ENCODE measurements at regions not wholly inside any gene's neighbourhood (a gene's known extent, or its start where the extent isn't known, plus 50 kb on each side); places are given as distances from the start of the nearest gene placed in this dataset.

GRCh38 chr11:8746331-8746974, 63.9 kb downstream of the RPL27A start:
- Histone ChIP-seq H3K27me3 (ENCODE audit: control insufficient read depth, insufficient read depth, low read length) (no peaks in the 10 kb centered on the region), H4K20me1 (ENCODE audit: control insufficient read depth, extremely low read depth, insufficient read depth, low read length) (no peaks in the 10 kb centered on the region), H3K36me3 (ENCODE audit: control insufficient read depth, insufficient read depth, low read length) (peaks cover 2% of the 10 kb centered on the region), H3K4me1 (ENCODE audit: control insufficient read depth, extremely low read depth, insufficient read depth, low read length) (no peaks in the 10 kb centered on the region), H3K4me3 (replicated peaks in 1 of 4; ENCODE audit: control extremely low read depth in 1 of 4, insufficient read depth in 1 of 4, low read depth in 3 of 4, low read length in 4 of 4) (no peak overlapping the region), H3K9me3 (ENCODE audit: control insufficient read depth, insufficient read depth, low read depth, low read length) (no peaks in the 10 kb centered on the region), H3K9ac (ENCODE audit: insufficient read depth, low read length) (no peak overlapping the region), H3K4me2 (ENCODE audit: extremely low read depth, insufficient read depth, low read length) (no peak overlapping the region), H2AFZ (ENCODE audit: low read length) (no peak overlapping the region), H3K27ac (ENCODE audit: insufficient read depth, low read length) (no peak overlapping the region), H3K79me2 (ENCODE audit: control insufficient read depth, insufficient read depth, low read length) (peaks cover 2% of the 10 kb centered on the region)
- TF ChIP-seq, protein P1, sequence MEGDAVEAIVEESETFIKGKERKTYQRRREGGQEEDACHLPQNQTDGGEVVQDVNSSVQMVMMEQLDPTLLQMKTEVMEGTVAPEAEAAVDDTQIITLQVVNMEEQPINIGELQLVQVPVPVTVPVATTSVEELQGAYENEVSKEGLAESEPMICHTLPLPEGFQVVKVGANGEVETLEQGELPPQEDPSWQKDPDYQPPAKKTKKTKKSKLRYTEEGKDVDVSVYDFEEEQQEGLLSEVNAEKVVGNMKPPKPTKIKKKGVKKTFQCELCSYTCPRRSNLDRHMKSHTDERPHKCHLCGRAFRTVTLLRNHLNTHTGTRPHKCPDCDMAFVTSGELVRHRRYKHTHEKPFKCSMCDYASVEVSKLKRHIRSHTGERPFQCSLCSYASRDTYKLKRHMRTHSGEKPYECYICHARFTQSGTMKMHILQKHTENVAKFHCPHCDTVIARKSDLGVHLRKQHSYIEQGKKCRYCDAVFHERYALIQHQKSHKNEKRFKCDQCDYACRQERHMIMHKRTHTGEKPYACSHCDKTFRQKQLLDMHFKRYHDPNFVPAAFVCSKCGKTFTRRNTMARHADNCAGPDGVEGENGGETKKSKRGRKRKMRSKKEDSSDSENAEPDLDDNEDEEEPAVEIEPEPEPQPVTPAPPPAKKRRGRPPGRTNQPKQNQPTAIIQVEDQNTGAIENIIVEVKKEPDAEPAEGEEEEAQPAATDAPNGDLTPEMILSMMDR (conservative IDR thresholded peaks at IDR 0.05 in 1 of 2, IDR thresholded peaks at IDR 0.05 in 1 of 2; ENCODE audit: low read depth in 1 of 2, low read length in 2 of 2), result no peak
- no peak for TF ChIP-seq EZH2 (IDR thresholded peaks at IDR 0.05; ENCODE audit: low read length, missing control alignments)
- no peak for DNase-seq (ENCODE audit: low read depth in 2 of 2)

- Histone ChIP-seq H3K4me1 (ENCODE audit: control insufficient read depth, extremely low read depth, insufficient read depth, low read length) (no peaks in the 10 kb centered on the region), H3K79me2 (ENCODE audit: control insufficient read depth, insufficient read depth, low read length) (peaks cover 2% of the 10 kb centered on the region)
These were observed 64.6 kb downstream of the RPL27A start for GRCh38 chr11:8747173-8747572.

DNA sequence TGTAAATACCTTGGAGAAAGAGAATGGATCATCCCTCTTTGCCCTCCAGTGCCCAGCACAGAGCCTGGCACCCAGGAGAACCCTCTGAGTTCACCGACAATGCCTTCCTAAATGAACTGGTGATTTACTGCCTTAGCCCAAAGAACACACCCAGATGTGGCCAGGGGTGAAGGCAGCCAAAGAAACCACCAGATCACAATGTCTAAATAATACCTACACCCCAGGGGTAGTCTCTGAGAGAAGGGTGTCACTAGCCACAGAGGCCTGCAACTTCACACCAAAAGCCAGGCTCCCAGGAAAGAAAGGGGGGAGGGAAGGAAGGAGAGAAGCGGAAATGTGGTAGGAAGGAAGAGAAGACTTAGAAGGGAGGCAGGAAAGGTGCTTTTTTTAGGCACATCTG, 65.7 kb downstream of the RPL27A start:
- Histone ChIP-seq H3K9me3 (ENCODE audit: control insufficient read depth, insufficient read depth, low read depth, low read length) (no peaks in the 10 kb centered on the region), H3K4me1 (ENCODE audit: control insufficient read depth, extremely low read depth, insufficient read depth, low read length) (no peaks in the 10 kb centered on the region), H3K9ac (ENCODE audit: insufficient read depth, low read length) (no peak overlapping the region), H3K27ac (ENCODE audit: insufficient read depth, low read length) (no peak overlapping the region), H4K20me1 (ENCODE audit: control insufficient read depth, extremely low read depth, insufficient read depth, low read length) (no peaks in the 10 kb centered on the region), H3K79me2 (ENCODE audit: control insufficient read depth, insufficient read depth, low read length) (peaks cover 2% of the 10 kb centered on the region), H2AFZ (ENCODE audit: low read length) (no peak overlapping the region), H3K27me3 (ENCODE audit: control insufficient read depth, insufficient read depth, low read length) (no peaks in the 10 kb centered on the region), H3K4me2 (ENCODE audit: extremely low read depth, insufficient read depth, low read length) (no peak overlapping the region), H3K4me3 (replicated peaks in 1 of 4; ENCODE audit: control extremely low read depth in 1 of 4, insufficient read depth in 1 of 4, low read depth in 3 of 4, low read length in 4 of 4) (no peak overlapping the region), H3K36me3 (ENCODE audit: control insufficient read depth, insufficient read depth, low read length) (peaks cover 2% of the 10 kb centered on the region)
- no peak for DNase-seq (ENCODE audit: low read depth in 2 of 2)
- TF ChIP-seq EZH2 (IDR thresholded peaks at IDR 0.05; ENCODE audit: low read length, missing control alignments), result no peak
- TF ChIP-seq, protein P1 (conservative IDR thresholded peaks at IDR 0.05 in 1 of 2, IDR thresholded peaks at IDR 0.05 in 1 of 2; ENCODE audit: low read depth in 1 of 2, low read length in 2 of 2), result no peak

More at GRCh38 chr11:8747173-8747572, 64.6 kb downstream of the RPL27A start:
- H3K36me3 ChIP-seq (ENCODE audit: control insufficient read depth, insufficient read depth, low read length), result peaks cover 2% of the 10 kb centered on the region
- no peak overlapping the region for H3K4me3 ChIP-seq (replicated peaks in 1 of 4; ENCODE audit: control extremely low read depth in 1 of 4, insufficient read depth in 1 of 4, low read depth in 3 of 4, low read length in 4 of 4)
- no peak for TF ChIP-seq EZH2 (IDR thresholded peaks at IDR 0.05; ENCODE audit: low read length, missing control alignments)
- TF ChIP-seq, protein P1 (conservative IDR thresholded peaks at IDR 0.05 in 1 of 2, IDR thresholded peaks at IDR 0.05 in 1 of 2; ENCODE audit: low read depth in 1 of 2, low read length in 2 of 2), result no peak
- no peaks in the 10 kb centered on the region for H3K27me3 ChIP-seq (ENCODE audit: control insufficient read depth, insufficient read depth, low read length)
- DNase-seq (ENCODE audit: low read depth in 2 of 2), result no peak
- H2AFZ ChIP-seq (ENCODE audit: low read length), result no peak overlapping the region
- H4K20me1 ChIP-seq (ENCODE audit: control insufficient read depth, extremely low read depth, insufficient read depth, low read length), result no peaks in the 10 kb centered on the region
- no peak overlapping the region for H3K9ac ChIP-seq (ENCODE audit: insufficient read depth, low read length)
- H3K4me2 ChIP-seq (ENCODE audit: extremely low read depth, insufficient read depth, low read length), result no peak overlapping the region
- no peaks in the 10 kb centered on the region for H3K9me3 ChIP-seq (ENCODE audit: control insufficient read depth, insufficient read depth, low read depth, low read length)
- no peak overlapping the region for H3K27ac ChIP-seq (ENCODE audit: insufficient read depth, low read length)

Data from fibroblast of lung (primary cell).